IPS-NIHi11 (cell line): ENCODE measurements at regions not wholly inside any gene's neighbourhood (a gene's known extent, or its start where the extent isn't known, plus 50 kb on each side); places are given as distances from the start of the nearest gene placed in this dataset.
A peak's percentile ranks its signal among the peaks of the same experiment; 100 is the strongest.
"Not testable (repeated sequence)": the region's sequence is repeated elsewhere in the genome, so short reads cannot be mapped to it uniquely, and the experiment has no call there.

Source experiments
- DNase-seq: peaks from one replicate; pipeline ENCODE4 v3.0.0; 2012; ENCODE audit warnings: mixed read lengths, low spot score

GRCh38 chr16:29274055-29275035 is 132.2 kb downstream of the NPIPB11 start:
- DNase-seq = not testable (repeated sequence)

GRCh38 chr16:29273298-29274054 is 133.0 kb downstream of the NPIPB11 start:
- not testable (repeated sequence) for DNase-seq

- DNase-seq = not testable (repeated sequence)
Observed at GRCh38 chr16:29271721-29272675, 134.5 kb downstream of the NPIPB11 start.

GRCh38 chr16:29270923-29271322 is 135.6 kb downstream of the NPIPB11 start:
- DNase-seq = not testable (repeated sequence)

- not testable (repeated sequence) for DNase-seq
Observed at GRCh38 chr16:29270033-29270432, 136.5 kb downstream of the NPIPB11 start.

GRCh38 chr16:29269192-29269811 is 137.2 kb downstream of the NPIPB11 start:
- DNase-seq = not testable (repeated sequence)

- not testable (repeated sequence) for DNase-seq
Observed at GRCh38 chr16:29268785-29269191, 137.7 kb downstream of the NPIPB11 start.

- DNase-seq = not testable (repeated sequence)
Observed at GRCh38 chr16:29268348-29268747, 138.2 kb downstream of the NPIPB11 start.

- not testable (repeated sequence) for DNase-seq
Observed at GRCh38 chr16:29267891-29268290, 138.6 kb downstream of the NPIPB11 start.

GRCh38 chr16:29267055-29267619 is 139.4 kb downstream of the NPIPB11 start:
- DNase-seq = not testable (repeated sequence)

GRCh38 chr16:29266612-29267011 is 139.9 kb downstream of the NPIPB11 start:
- not testable (repeated sequence) for DNase-seq

- DNase-seq = peak; percentile 28
Observed at GRCh38 chr16:29265255-29265853, 141.2 kb downstream of the NPIPB11 start.

- DNase-seq = not testable (repeated sequence)
Observed at GRCh38 chr16:29264080-29264837, 142.3 kb downstream of the NPIPB11 start.

- not testable (repeated sequence) for DNase-seq
Observed at GRCh38 chr16:29262725-29263124, 143.8 kb downstream of the NPIPB11 start.

- not testable (repeated sequence) for DNase-seq
Observed at GRCh38 chr16:29261427-29262248, 144.9 kb downstream of the NPIPB11 start.

- DNase-seq = not testable (repeated sequence)
Observed at GRCh38 chr16:29260683-29261426, 145.7 kb downstream of the NPIPB11 start.

- DNase-seq = not testable (repeated sequence)
Observed at GRCh38 chr16:29259635-29260457, 146.7 kb downstream of the NPIPB11 start.
